Glutamatergic neuron (in vitro differentiated cells): ENCODE measurements at regions not wholly inside any gene's neighbourhood (a gene's known extent, or its start where the extent isn't known, plus 50 kb on each side); places are given as distances from the start of the nearest gene placed in this dataset.

Experiments
- DNase-seq: peaks from one replicate; pipeline ENCODE4 v3.0.0; 2022
- H3K27ac Mint-ChIP-seq: one replicate; pipeline ENCODE4 v1.8.0; 2020; ENCODE audit warnings: mild to moderate bottlenecking, mixed read lengths, inconsistent platforms; ENCODE audit not compliant: unreplicated experiment
- H3K27me3 Mint-ChIP-seq: one replicate; pipeline ENCODE4 v1.8.0; 2020; ENCODE audit warnings: mild to moderate bottlenecking, moderate library complexity, mixed read lengths, inconsistent platforms; ENCODE audit not compliant: unreplicated experiment
- H3K36me3 Mint-ChIP-seq: one replicate; pipeline ENCODE4 v1.8.0; 2020; ENCODE audit warnings: mild to moderate bottlenecking, mixed read lengths, inconsistent platforms; ENCODE audit not compliant: unreplicated experiment
- H3K4me1 Mint-ChIP-seq: one replicate; pipeline ENCODE4 v1.8.0; 2020; ENCODE audit warnings: mild to moderate bottlenecking, low read depth, mixed read lengths, inconsistent platforms; ENCODE audit not compliant: unreplicated experiment
- H3K4me3 Mint-ChIP-seq: one replicate; pipeline ENCODE4 v1.8.0; 2020; ENCODE audit warnings: mild to moderate bottlenecking, mixed read lengths, inconsistent platforms; ENCODE audit not compliant: unreplicated experiment
- H3K9me3 Mint-ChIP-seq: one replicate; pipeline ENCODE4 v1.8.0; 2020; ENCODE audit warnings: mild to moderate bottlenecking, moderate library complexity, mixed read lengths, inconsistent platforms; ENCODE audit not compliant: unreplicated experiment
- TF ChIP-seq, protein P1 (sequence below): fragments of 200-600 bp; sonication (generic); IDR thresholded peaks from one replicate; pipeline ENCODE4 v1.5.0; 2021; ENCODE audit not compliant: partially characterized antibody, unreplicated experiment

- Mint-ChIP-seq H3K4me1 (peaks cover 2% of the 10 kb centered on the region), H3K36me3 (peaks cover under 1% of the 10 kb centered on the region), H3K27me3 (no peaks in the 10 kb centered on the region), H3K27ac (no peak overlapping the region), H3K4me3 (no peak overlapping the region), H3K9me3 (no peaks in the 10 kb centered on the region)
- TF ChIP-seq, protein P1, sequence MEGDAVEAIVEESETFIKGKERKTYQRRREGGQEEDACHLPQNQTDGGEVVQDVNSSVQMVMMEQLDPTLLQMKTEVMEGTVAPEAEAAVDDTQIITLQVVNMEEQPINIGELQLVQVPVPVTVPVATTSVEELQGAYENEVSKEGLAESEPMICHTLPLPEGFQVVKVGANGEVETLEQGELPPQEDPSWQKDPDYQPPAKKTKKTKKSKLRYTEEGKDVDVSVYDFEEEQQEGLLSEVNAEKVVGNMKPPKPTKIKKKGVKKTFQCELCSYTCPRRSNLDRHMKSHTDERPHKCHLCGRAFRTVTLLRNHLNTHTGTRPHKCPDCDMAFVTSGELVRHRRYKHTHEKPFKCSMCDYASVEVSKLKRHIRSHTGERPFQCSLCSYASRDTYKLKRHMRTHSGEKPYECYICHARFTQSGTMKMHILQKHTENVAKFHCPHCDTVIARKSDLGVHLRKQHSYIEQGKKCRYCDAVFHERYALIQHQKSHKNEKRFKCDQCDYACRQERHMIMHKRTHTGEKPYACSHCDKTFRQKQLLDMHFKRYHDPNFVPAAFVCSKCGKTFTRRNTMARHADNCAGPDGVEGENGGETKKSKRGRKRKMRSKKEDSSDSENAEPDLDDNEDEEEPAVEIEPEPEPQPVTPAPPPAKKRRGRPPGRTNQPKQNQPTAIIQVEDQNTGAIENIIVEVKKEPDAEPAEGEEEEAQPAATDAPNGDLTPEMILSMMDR, result no peak
- no peak for DNase-seq
These were observed 103.4 kb upstream of the TIAM1 start for GRCh38 chr21:31447505-31447904.

- H3K27ac Mint-ChIP-seq, result no peak overlapping the region
- no peaks in the 10 kb centered on the region for H3K36me3 Mint-ChIP-seq
- DNase-seq, result no peak
- peaks cover 2% of the 10 kb centered on the region for H3K4me1 Mint-ChIP-seq
- TF ChIP-seq, protein P1, result no peak
- no peak overlapping the region for H3K4me3 Mint-ChIP-seq
- no peaks in the 10 kb centered on the region for H3K27me3 Mint-ChIP-seq
- H3K9me3 Mint-ChIP-seq, result no peaks in the 10 kb centered on the region
These were observed 102.3 kb upstream of the TIAM1 start for GRCh38 chr21:31446226-31446855.

DNA sequence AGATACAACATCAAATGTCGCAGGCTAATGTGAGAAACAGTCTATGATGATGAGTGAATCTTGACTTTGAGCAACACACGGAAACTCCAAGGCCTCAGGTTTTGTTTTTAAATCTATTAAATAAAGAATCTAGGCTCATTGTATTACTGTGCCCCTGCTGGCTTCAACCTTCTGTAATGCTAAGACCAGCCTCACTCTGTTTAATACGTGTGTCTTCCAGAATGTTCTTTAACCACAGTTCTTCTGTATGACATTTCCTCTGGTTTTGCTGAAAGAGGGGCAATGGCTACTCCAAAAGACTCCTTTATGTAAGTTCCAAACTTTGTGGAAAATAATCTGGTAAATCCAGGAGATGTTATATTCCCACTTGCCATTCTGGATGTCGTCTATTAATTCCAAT, 101.1 kb upstream of the TIAM1 start:
- H3K9me3 Mint-ChIP-seq, result no peaks in the 10 kb centered on the region
- no peaks in the 10 kb centered on the region for H3K36me3 Mint-ChIP-seq
- no peak overlapping the region for H3K27ac Mint-ChIP-seq
- TF ChIP-seq, protein P1, result no peak
- DNase-seq, result no peak
- no peaks in the 10 kb centered on the region for H3K4me1 Mint-ChIP-seq
- H3K27me3 Mint-ChIP-seq, result no peaks in the 10 kb centered on the region
- no peak overlapping the region for H3K4me3 Mint-ChIP-seq

- Mint-ChIP-seq H3K9me3 (no peaks in the 10 kb centered on the region), H3K27ac (no peak overlapping the region), H3K4me3 (no peak overlapping the region), H3K4me1 (no peaks in the 10 kb centered on the region), H3K36me3 (no peaks in the 10 kb centered on the region), H3K27me3 (no peaks in the 10 kb centered on the region)
- no peak for DNase-seq
- TF ChIP-seq, protein P1, result no peak
These were observed 99.9 kb upstream of the TIAM1 start for GRCh38 chr21:31443736-31444521.

DNA sequence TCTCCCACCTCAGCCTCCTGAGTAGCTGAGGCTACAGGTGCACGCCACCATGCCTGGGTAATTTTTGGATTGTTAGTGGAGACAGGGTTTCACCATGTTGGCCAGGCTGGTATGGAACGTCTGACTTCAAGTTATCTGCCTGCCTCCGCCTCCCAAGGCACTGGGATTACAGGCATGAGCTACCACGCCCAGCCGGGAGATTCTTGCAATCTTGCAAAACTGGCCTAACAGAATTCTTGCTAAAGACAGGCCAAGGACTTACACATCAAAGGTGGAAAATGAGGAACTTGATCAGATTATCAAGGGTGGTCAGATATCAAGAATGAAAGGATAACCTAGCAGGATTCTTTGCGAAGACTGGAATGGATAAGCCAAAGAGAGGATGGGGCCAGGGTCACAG, 98.3 kb upstream of the TIAM1 start:
- no peaks in the 10 kb centered on the region for H3K4me1 Mint-ChIP-seq
- H3K27ac Mint-ChIP-seq, result no peak overlapping the region
- H3K9me3 Mint-ChIP-seq, result peaks cover under 1% of the 10 kb centered on the region
- H3K4me3 Mint-ChIP-seq, result no peak overlapping the region
- TF ChIP-seq, protein P1, result no peak
- no peak for DNase-seq
- H3K27me3 Mint-ChIP-seq, result no peaks in the 10 kb centered on the region
- H3K36me3 Mint-ChIP-seq, result no peaks in the 10 kb centered on the region
